AG04450 (cell line): ENCODE measurements at regions not wholly inside any gene's neighbourhood (a gene's known extent, or its start where the extent isn't known, plus 50 kb on each side); places are given as distances from the start of the nearest gene placed in this dataset.

ENCODE experiments used
- CTCF ChIA-PET: fragments of 300-600, 350-600 bp; formaldehyde crosslinking; extraction: SDS; loops from one replicate; lab custom pipeline; 2022; ENCODE audit warnings: antibody characterized with exemption, inconsistent platforms; lab: Charles Lee
- POLR2A ChIA-PET: fragments of 350-600 bp; formaldehyde crosslinking; extraction: SDS; loops from one replicate; lab custom pipeline; 2021; ENCODE audit warnings: antibody characterized with exemption, inconsistent platforms; lab: Yijun Ruan, JAX
- DNase-seq: peaks from one replicate; pipeline ENCODE4 v3.0.0-alpha.2; 2011; ENCODE audit warnings: low read depth, low spot score
- H3K27ac ChIP-seq: one replicate; pipeline ENCODE4 v1.5.1; 2012; ENCODE audit warnings: low read depth, low read length, control low read depth
- H3K27me3 ChIP-seq: one replicate; pipeline ENCODE4 v1.6.0; 2012; ENCODE audit warnings: low read length; ENCODE audit not compliant: control insufficient read depth, insufficient read depth
- H3K4me3 ChIP-seq: 2 replicates; pipeline ENCODE4 v1.5.1; 2011; ENCODE audit warnings: mild to moderate bottlenecking, low read depth, low read length, control low read depth
- H3K9me3 ChIP-seq: 2 replicates; pipeline ENCODE4 v1.5.1; 2012; ENCODE audit warnings: low read length; ENCODE audit not compliant: control insufficient read depth, insufficient read depth
- CTCF ChIP-seq: IDR thresholded peaks from 2 replicates; pipeline ENCODE4 v1.5.1; 2011; ENCODE audit warnings: low read depth, low read length, control low read depth, inconsistent platforms

GRCh38 chr5:110225949-110226348 lies 500.5 kb downstream of the TMEM232 start:
- no peak overlapping the region for H3K27ac ChIP-seq
- ChIA-PET CTCF (no interaction called here), POLR2A (no interaction called here)
- H3K4me3 ChIP-seq, result no peak overlapping the region
- no peak for TF ChIP-seq CTCF
- DNase-seq, result no peak
- H3K9me3 ChIP-seq, result peaks cover 18% of the 10 kb centered on the region
- no peaks in the 10 kb centered on the region for H3K27me3 ChIP-seq

GRCh38 chr5:110239786-110240185 lies 486.7 kb downstream of the TMEM232 start:
- no peaks in the 10 kb centered on the region for H3K9me3 ChIP-seq
- ChIA-PET CTCF (no interaction called here), POLR2A (no interaction called here)
- no peaks in the 10 kb centered on the region for H3K27me3 ChIP-seq
- no peak for DNase-seq
- TF ChIP-seq CTCF, result no peak
- no peak overlapping the region for H3K27ac ChIP-seq
- no peak overlapping the region for H3K4me3 ChIP-seq

GRCh38 chr5:110242950-110243349 lies 483.5 kb downstream of the TMEM232 start:
- Histone ChIP-seq H3K4me3 (no peak overlapping the region), H3K27me3 (no peaks in the 10 kb centered on the region), H3K27ac (no peak overlapping the region), H3K9me3 (no peaks in the 10 kb centered on the region)
- ChIA-PET CTCF (no interaction called here), POLR2A (no interaction called here)
- no peak for TF ChIP-seq CTCF
- DNase-seq, result no peak

- no peak for TF ChIP-seq CTCF
- CTCF ChIA-PET, result no interaction called here
- H3K27ac ChIP-seq, result no peak overlapping the region
- H3K27me3 ChIP-seq, result no peaks in the 10 kb centered on the region
- H3K9me3 ChIP-seq, result no peaks in the 10 kb centered on the region
- H3K4me3 ChIP-seq, result no peak overlapping the region
- POLR2A ChIA-PET, result no interaction called here
- DNase-seq, result no peak
Measured at GRCh38 chr5:110248921-110249320, 477.6 kb downstream of the TMEM232 start.

GRCh38 chr5:110250355-110250754 lies 476.1 kb downstream of the TMEM232 start:
- no peak for TF ChIP-seq CTCF
- ChIA-PET POLR2A (no interaction called here), CTCF (no interaction called here)
- no peak for DNase-seq
- Histone ChIP-seq H3K27me3 (no peaks in the 10 kb centered on the region), H3K9me3 (no peaks in the 10 kb centered on the region), H3K4me3 (no peak overlapping the region), H3K27ac (no peak overlapping the region)
